SKM-1 (cell line): ENCODE measurements at regions not wholly inside any gene's neighbourhood (a gene's known extent, or its start where the extent isn't known, plus 50 kb on each side); places are given as distances from the start of the nearest gene placed in this dataset.

Experiments
- DNase-seq: peaks from one replicate; lab custom pipeline; 2025; ENCODE audit not compliant: unreplicated experiment; lab: John Stamatoyannopoulos, UW

GRCh38 chr4:53920883-53921282 lies 143.5 kb downstream of the CHIC2 start:
- DNase-seq, result no peak

- no peak for DNase-seq
Measured at GRCh38 chr4:53920116-53920515, 144.3 kb downstream of the CHIC2 start.

- DNase-seq, result no peak
Measured at GRCh38 chr4:53919535-53919934, 144.9 kb downstream of the CHIC2 start.

- no peak for DNase-seq
Measured at GRCh38 chr4:53917729-53918128, 146.7 kb downstream of the CHIC2 start.

- no peak for DNase-seq
Measured at GRCh38 chr4:53916431-53916889, 147.9 kb downstream of the CHIC2 start.

- peak; percentile 31 for DNase-seq
Measured at GRCh38 chr4:53914313-53915016, 149.9 kb downstream of the CHIC2 start.

GRCh38 chr4:53913771-53914170 lies 150.6 kb downstream of the CHIC2 start:
- DNase-seq, result no peak

- no peak for DNase-seq
Measured at GRCh38 chr4:53912766-53913497, 151.5 kb downstream of the CHIC2 start.

GRCh38 chr4:53908661-53909078 lies 155.7 kb downstream of the CHIC2 start:
- DNase-seq, result peak; percentile 55

GRCh38 chr4:53907772-53908171 lies 156.6 kb downstream of the CHIC2 start:
- DNase-seq, result no peak

- no peak for DNase-seq
Measured at GRCh38 chr4:53906606-53907190, 157.7 kb downstream of the CHIC2 start.

GRCh38 chr4:53905941-53906377 lies 158.4 kb downstream of the CHIC2 start:
- no peak for DNase-seq

GRCh38 chr4:53905276-53905940 lies 159.0 kb downstream of the CHIC2 start:
- DNase-seq, result no peak

GRCh38 chr4:53902786-53903185 lies 161.6 kb downstream of the CHIC2 start:
- no peak for DNase-seq

GRCh38 chr4:53900271-53900649 lies 164.1 kb downstream of the CHIC2 start:
- no peak for DNase-seq

GRCh38 chr4:53899586-53900270 lies 164.7 kb downstream of the CHIC2 start:
- no peak for DNase-seq

GRCh38 chr4:53895137-53895536 lies 169.3 kb downstream of the CHIC2 start:
- no peak for DNase-seq

- no peak for DNase-seq
Measured at GRCh38 chr4:53890461-53890860, 173.9 kb downstream of the CHIC2 start.

- no peak for DNase-seq
Measured at GRCh38 chr4:53889326-53890055, 174.9 kb downstream of the CHIC2 start.

GRCh38 chr4:53886090-53886489 lies 178.3 kb downstream of the CHIC2 start:
- DNase-seq, result no peak
